ENCODE measurements at regions not wholly inside any gene's neighbourhood (a gene's known extent, or its start where the extent isn't known, plus 50 kb on each side); places are given as distances from the start of the nearest gene placed in this dataset.

DNA sequence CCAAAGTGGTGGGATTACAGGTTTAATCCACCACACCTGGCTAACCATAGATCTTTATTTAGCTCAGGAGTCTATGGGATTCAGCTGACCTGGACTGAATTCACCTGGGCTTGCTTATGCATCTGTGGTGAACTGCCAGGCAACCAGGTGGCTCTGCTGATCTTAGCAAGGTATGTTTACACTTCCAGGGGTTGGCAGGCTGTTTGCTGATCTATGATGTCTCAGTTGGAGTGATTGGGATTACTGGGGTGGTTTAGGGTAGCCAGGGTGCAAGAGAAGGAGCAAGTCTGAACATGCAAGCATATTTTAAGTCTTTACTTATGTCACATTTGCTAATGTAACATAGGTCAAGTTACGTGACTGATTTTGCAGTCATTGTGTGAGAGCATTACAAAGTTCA lies 63.6 kb upstream of the JAK2 start:
- H3K9me3 ChIP-seq (ENCODE audit: control insufficient read depth, low read length, poor library complexity, severe bottlenecking) = no peaks in the 10 kb centered on the region
- Mint-ChIP-seq H3K4me1 (peaks cover 5% of the 10 kb centered on the region), H3K27ac (no peak overlapping the region), H3K27me3 (no peaks in the 10 kb centered on the region), H3K4me3 (no peak overlapping the region), H3K36me3 (ENCODE audit: low read depth) (peaks cover 5% of the 10 kb centered on the region)
- no peak for ATAC-seq
- no peak for DNase-seq

DNA sequence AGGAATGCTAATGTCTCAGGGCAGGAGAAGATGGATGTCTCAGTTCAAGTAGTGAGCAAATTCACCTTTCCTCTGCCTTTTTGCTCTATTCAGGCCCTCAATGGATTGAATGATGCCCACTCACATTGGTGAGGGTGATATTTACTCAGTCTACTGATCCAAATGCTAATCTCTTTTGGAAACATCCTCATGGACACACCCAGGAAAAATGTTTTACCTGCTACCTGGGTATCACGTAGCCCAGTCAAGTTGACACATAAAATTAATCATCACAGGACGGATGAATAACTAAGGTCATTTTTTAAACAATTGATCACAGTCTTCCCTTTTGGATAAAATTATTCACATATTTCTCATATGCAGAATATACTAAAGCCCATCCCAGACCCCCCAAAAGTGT lies 63.0 kb upstream of the JAK2 start:
- Mint-ChIP-seq H3K4me1 (peaks cover 7% of the 10 kb centered on the region), H3K27ac (no peak overlapping the region), H3K27me3 (no peaks in the 10 kb centered on the region), H3K36me3 (ENCODE audit: low read depth) (peaks cover 5% of the 10 kb centered on the region), H3K4me3 (no peak overlapping the region)
- no peaks in the 10 kb centered on the region for H3K9me3 ChIP-seq (ENCODE audit: control insufficient read depth, low read length, poor library complexity, severe bottlenecking)
- ATAC-seq (no peak), DNase-seq (no peak)

GRCh38 chr9:4922730-4923129 lies 62.3 kb upstream of the JAK2 start:
- H3K9me3 ChIP-seq (ENCODE audit: control insufficient read depth, low read length, poor library complexity, severe bottlenecking) = no peaks in the 10 kb centered on the region
- no peak overlapping the region for H3K27ac Mint-ChIP-seq
- ATAC-seq = no peak
- H3K4me1 Mint-ChIP-seq = peaks cover 7% of the 10 kb centered on the region
- no peak overlapping the region for H3K4me3 Mint-ChIP-seq
- H3K36me3 Mint-ChIP-seq (ENCODE audit: low read depth) = peaks cover 2% of the 10 kb centered on the region
- DNase-seq = no peak
- no peaks in the 10 kb centered on the region for H3K27me3 Mint-ChIP-seq

GRCh38 chr9:4923141-4923540 lies 61.9 kb upstream of the JAK2 start:
- no peaks in the 10 kb centered on the region for H3K27me3 Mint-ChIP-seq
- H3K9me3 ChIP-seq (ENCODE audit: control insufficient read depth, low read length, poor library complexity, severe bottlenecking) = no peaks in the 10 kb centered on the region
- peaks cover 2% of the 10 kb centered on the region for H3K36me3 Mint-ChIP-seq (ENCODE audit: low read depth)
- peaks cover 7% of the 10 kb centered on the region for H3K4me1 Mint-ChIP-seq
- H3K27ac Mint-ChIP-seq = no peak overlapping the region
- DNase-seq = no peak
- ATAC-seq = no peak
- H3K4me3 Mint-ChIP-seq = no peak overlapping the region

GRCh38 chr9:4923580-4924544 lies 61.2 kb upstream of the JAK2 start:
- ATAC-seq (peak; percentile 39), DNase-seq (no peak)
- H3K27ac Mint-ChIP-seq = no peak overlapping the region
- H3K4me1 Mint-ChIP-seq = peaks cover 7% of the 10 kb centered on the region
- peak overlapping the region; percentile 72 for H3K4me3 Mint-ChIP-seq
- H3K27me3 Mint-ChIP-seq = no peaks in the 10 kb centered on the region
- H3K9me3 ChIP-seq (ENCODE audit: control insufficient read depth, low read length, poor library complexity, severe bottlenecking) = no peaks in the 10 kb centered on the region
- peaks cover 2% of the 10 kb centered on the region for H3K36me3 Mint-ChIP-seq (ENCODE audit: low read depth)

DNA sequence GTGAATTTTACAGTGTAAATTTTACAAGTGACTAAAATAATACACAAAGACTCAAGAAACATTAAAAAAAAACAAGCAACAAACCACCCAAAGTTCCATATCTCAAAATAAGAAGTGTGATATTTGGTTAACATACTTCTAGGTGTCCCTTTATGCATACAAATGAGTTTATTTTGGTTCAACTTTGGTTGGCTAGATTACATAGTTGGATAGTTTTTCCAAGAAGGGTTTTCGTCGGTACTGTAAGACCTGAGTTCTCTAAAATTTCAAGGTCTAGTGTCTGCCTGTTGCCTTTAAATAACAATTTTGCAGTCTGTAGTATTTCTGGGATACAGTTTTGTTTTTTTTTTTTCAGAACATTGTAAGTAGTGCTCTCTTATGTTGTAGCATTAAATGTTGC lies 58.8 kb upstream of the JAK2 start:
- Mint-ChIP-seq H3K4me3 (no peak overlapping the region), H3K27ac (no peak overlapping the region), H3K36me3 (ENCODE audit: low read depth) (peaks cover 3% of the 10 kb centered on the region), H3K4me1 (peaks cover 7% of the 10 kb centered on the region), H3K27me3 (no peaks in the 10 kb centered on the region)
- no peaks in the 10 kb centered on the region for H3K9me3 ChIP-seq (ENCODE audit: control insufficient read depth, low read length, poor library complexity, severe bottlenecking)
- no peak for ATAC-seq
- no peak for DNase-seq

GRCh38 chr9:4927043-4927471 lies 58.0 kb upstream of the JAK2 start:
- ATAC-seq = no peak
- Mint-ChIP-seq H3K27me3 (no peaks in the 10 kb centered on the region), H3K4me1 (peaks cover 7% of the 10 kb centered on the region), H3K36me3 (ENCODE audit: low read depth) (peaks cover 2% of the 10 kb centered on the region), H3K4me3 (no peak overlapping the region), H3K27ac (peak overlapping the region; percentile 60)
- H3K9me3 ChIP-seq (ENCODE audit: control insufficient read depth, low read length, poor library complexity, severe bottlenecking) = no peaks in the 10 kb centered on the region
- no peak for DNase-seq

DNA sequence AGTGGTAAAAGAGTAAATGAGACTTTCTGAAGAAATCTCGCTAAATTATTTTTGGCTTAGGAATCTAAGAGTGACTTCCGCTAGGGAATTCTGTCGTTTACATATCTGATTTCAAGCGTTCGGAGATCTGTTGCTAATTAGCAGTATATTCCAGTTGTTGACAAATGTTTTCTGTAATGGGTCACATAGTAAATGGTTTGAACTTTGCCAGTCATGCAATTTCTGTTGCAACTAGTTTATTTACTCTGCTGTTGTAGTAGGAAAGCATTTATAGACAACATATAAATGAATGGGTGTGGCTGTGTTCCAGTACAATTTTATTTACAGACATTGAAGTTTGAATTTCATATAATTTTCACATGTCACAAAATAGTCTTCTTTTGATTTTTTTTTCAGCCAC lies 57.4 kb upstream of the JAK2 start:
- no peak for ATAC-seq
- peaks cover 2% of the 10 kb centered on the region for H3K36me3 Mint-ChIP-seq (ENCODE audit: low read depth)
- no peak overlapping the region for H3K4me3 Mint-ChIP-seq
- DNase-seq = no peak
- H3K9me3 ChIP-seq (ENCODE audit: control insufficient read depth, low read length, poor library complexity, severe bottlenecking) = no peaks in the 10 kb centered on the region
- H3K27me3 Mint-ChIP-seq = no peaks in the 10 kb centered on the region
- peak overlapping the region; percentile 60 for H3K27ac Mint-ChIP-seq
- H3K4me1 Mint-ChIP-seq = peaks cover 7% of the 10 kb centered on the region

DNA sequence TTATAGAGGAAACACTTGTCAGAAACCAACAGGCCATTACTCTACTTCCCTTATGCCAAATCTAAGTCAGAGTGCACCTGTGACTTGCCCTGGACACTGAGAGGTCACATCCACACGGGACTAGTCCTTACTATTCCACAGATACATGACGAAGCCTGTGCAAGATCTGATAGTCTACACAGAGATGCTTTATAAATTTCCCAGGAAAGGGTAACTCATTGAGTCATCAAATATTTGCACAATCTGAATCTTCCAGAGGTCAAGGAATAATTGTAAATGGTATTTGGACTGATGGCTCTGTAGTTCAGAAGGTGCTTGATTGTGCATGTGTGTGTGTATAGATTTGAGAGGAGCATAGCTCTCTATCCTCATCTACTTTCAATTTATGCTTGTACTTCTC lies 55.2 kb upstream of the JAK2 start:
- peaks cover 2% of the 10 kb centered on the region for H3K4me1 Mint-ChIP-seq
- ATAC-seq (no peak), DNase-seq (no peak)
- H3K27me3 Mint-ChIP-seq = no peaks in the 10 kb centered on the region
- H3K36me3 Mint-ChIP-seq (ENCODE audit: low read depth) = peaks cover 2% of the 10 kb centered on the region
- no peak overlapping the region for H3K4me3 Mint-ChIP-seq
- no peaks in the 10 kb centered on the region for H3K9me3 ChIP-seq (ENCODE audit: control insufficient read depth, low read length, poor library complexity, severe bottlenecking)
- no peak overlapping the region for H3K27ac Mint-ChIP-seq

DNA sequence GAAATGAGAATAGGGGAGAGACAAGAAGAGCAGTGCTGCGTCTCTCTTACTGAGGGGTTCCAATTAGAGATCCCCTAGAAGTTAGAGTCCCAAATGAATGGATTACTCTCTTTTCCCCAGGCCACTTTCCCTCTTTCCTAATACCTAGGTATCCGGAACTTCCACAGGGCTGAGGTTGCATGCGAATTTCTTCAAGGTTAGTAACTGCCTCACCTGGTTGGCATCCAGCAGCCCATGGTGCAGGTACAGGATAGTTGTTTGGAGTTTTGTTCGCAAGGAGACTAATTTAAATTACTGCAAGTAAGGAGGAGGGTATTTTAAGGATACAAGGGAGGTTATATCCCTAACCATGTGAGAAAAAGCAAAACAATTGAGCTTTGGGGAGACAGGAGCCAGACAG lies 52.4 kb upstream of the JAK2 start:
- H3K4me1 Mint-ChIP-seq = peaks cover 14% of the 10 kb centered on the region
- no peak overlapping the region for H3K27ac Mint-ChIP-seq
- H3K9me3 ChIP-seq (ENCODE audit: control insufficient read depth, low read length, poor library complexity, severe bottlenecking) = no peaks in the 10 kb centered on the region
- H3K4me3 Mint-ChIP-seq = no peak overlapping the region
- ATAC-seq (no peak), DNase-seq (no peak)
- peaks cover 6% of the 10 kb centered on the region for H3K36me3 Mint-ChIP-seq (ENCODE audit: low read depth)
- no peaks in the 10 kb centered on the region for H3K27me3 Mint-ChIP-seq

GRCh38 chr9:4933177-4933576 lies 51.9 kb upstream of the JAK2 start:
- Mint-ChIP-seq H3K36me3 (ENCODE audit: low read depth) (peaks cover 6% of the 10 kb centered on the region), H3K27ac (no peak overlapping the region), H3K4me1 (peaks cover 17% of the 10 kb centered on the region), H3K27me3 (no peaks in the 10 kb centered on the region), H3K4me3 (no peak overlapping the region)
- H3K9me3 ChIP-seq (ENCODE audit: control insufficient read depth, low read length, poor library complexity, severe bottlenecking) = no peaks in the 10 kb centered on the region
- DNase-seq (no peak), ATAC-seq (no peak)

GRCh38 chr9:4933861-4934260 lies 51.2 kb upstream of the JAK2 start:
- no peaks in the 10 kb centered on the region for H3K27me3 Mint-ChIP-seq
- H3K36me3 Mint-ChIP-seq (ENCODE audit: low read depth) = peaks cover 6% of the 10 kb centered on the region
- H3K9me3 ChIP-seq (ENCODE audit: control insufficient read depth, low read length, poor library complexity, severe bottlenecking) = no peaks in the 10 kb centered on the region
- DNase-seq = no peak
- ATAC-seq = no peak
- peaks cover 22% of the 10 kb centered on the region for H3K4me1 Mint-ChIP-seq
- H3K27ac Mint-ChIP-seq = no peak overlapping the region
- H3K4me3 Mint-ChIP-seq = no peak overlapping the region

GRCh38 chr9:4935001-4935672 lies 49.9 kb upstream of the JAK2 start:
- Mint-ChIP-seq H3K27me3 (no peaks in the 10 kb centered on the region), H3K36me3 (ENCODE audit: low read depth) (peaks cover 4% of the 10 kb centered on the region), H3K27ac (peak overlapping the region; percentile 75), H3K4me1 (peaks cover 32% of the 10 kb centered on the region), H3K4me3 (no peak overlapping the region)
- no peaks in the 10 kb centered on the region for H3K9me3 ChIP-seq (ENCODE audit: control insufficient read depth, low read length, poor library complexity, severe bottlenecking)
- ATAC-seq (no peak), DNase-seq (no peak)

Data from T-helper 17 cell (primary cell).